ENCODE measurements at regions not wholly inside any gene's neighbourhood (a gene's known extent, or its start where the extent isn't known, plus 50 kb on each side); places are given as distances from the start of the nearest gene placed in this dataset.

- no peak overlapping the region for H3K4me3 ChIP-seq (ENCODE audit: low read length)
- Mint-ChIP-seq H3K4me1 (no peaks in the 10 kb centered on the region), H3K9me3 (peaks cover 0 to 5% (median 0%) of the 10 kb centered on the region in 11 donors), H3K27ac (no peak overlapping the region), H3K4me3 (no peak overlapping the region), H3K36me3 (peaks cover 0 to 3% (median 0%) of the 10 kb centered on the region in 5 donors), H3K27me3 (peaks cover 4 to 38% (median 5%) of the 10 kb centered on the region in 5 donors)
- H3K27me3 ChIP-seq (ENCODE audit: control insufficient read depth in 2 of 2, insufficient read depth in 2 of 2, low read length in 2 of 2) = no peaks in the 10 kb centered on the region
- POLR2A ChIA-PET = no interaction called here
- intact Hi-C loops (cut with micrococcal nuclease) = no loop called here
- CTCF ChIA-PET = no interaction called here
- H3K36me3 ChIP-seq (ENCODE audit: control insufficient read depth in 2 of 3, insufficient read depth in 3 of 3, low read length in 3 of 3) = no peaks in the 10 kb centered on the region
- ATAC-seq (no peak), DNase-seq (no peak)
- peaks cover 0 to 5% (median 0%) of the 10 kb centered on the region in 3 experiments for H3K9me3 ChIP-seq (ENCODE audit: control insufficient read depth in 2 of 3, low read length in 3 of 3)
- H3K4me1 ChIP-seq (ENCODE audit: control insufficient read depth in 2 of 2, insufficient read depth in 2 of 2, low read length in 2 of 2) = no peaks in the 10 kb centered on the region
- no peak overlapping the region for H3K27ac ChIP-seq (ENCODE audit: low read depth, low read length)
Observed at GRCh38 chr13:50724438-50724837, 119.1 kb downstream of the DLEU7 start.

- Mint-ChIP-seq H3K36me3 (peaks cover 0 to 4% (median under 1%) of the 10 kb centered on the region in 5 donors), H3K27ac (no peak overlapping the region), H3K4me1 (no peaks in the 10 kb centered on the region), H3K9me3 (peaks cover 0 to 5% (median 2%) of the 10 kb centered on the region in 11 donors), H3K27me3 (peaks cover 5 to 35% (median 8%) of the 10 kb centered on the region in 5 donors), H3K4me3 (no peak overlapping the region)
- Histone ChIP-seq H3K36me3 (ENCODE audit: control insufficient read depth in 2 of 3, insufficient read depth in 3 of 3, low read length in 3 of 3) (no peaks in the 10 kb centered on the region), H3K27ac (ENCODE audit: low read depth, low read length) (no peak overlapping the region), H3K9me3 (ENCODE audit: control insufficient read depth in 2 of 3, low read length in 3 of 3) (peaks cover 0 to 6% (median 0%) of the 10 kb centered on the region in 3 experiments), H3K4me3 (ENCODE audit: low read length) (no peak overlapping the region), H3K4me1 (ENCODE audit: control insufficient read depth in 2 of 2, insufficient read depth in 2 of 2, low read length in 2 of 2) (no peaks in the 10 kb centered on the region), H3K27me3 (ENCODE audit: control insufficient read depth in 2 of 2, insufficient read depth in 2 of 2, low read length in 2 of 2) (no peaks in the 10 kb centered on the region)
- DNase-seq = no peak
- POLR2A ChIA-PET = interaction anchor here (0.7 kb wide), 1 partner anchor 831 kb away, joined by 3 read pairs; no protein-coding TSS in a partner anchor
- ATAC-seq = no peak
- intact Hi-C loops (cut with micrococcal nuclease) = no loop called here
- CTCF ChIA-PET = no interaction called here
Observed at GRCh38 chr13:50724913-50725312, 118.6 kb downstream of the DLEU7 start.

GRCh38 chr13:50726164-50726563 lies 117.3 kb downstream of the DLEU7 start:
- H3K4me3 ChIP-seq (ENCODE audit: low read length) = no peak overlapping the region
- DNase-seq = no peak
- intact Hi-C loops (cut with micrococcal nuclease) = no loop called here
- Mint-ChIP-seq H3K36me3 (peaks cover 0 to 10% (median 3%) of the 10 kb centered on the region in 5 donors), H3K9me3 (peaks cover 0 to 16% (median 5%) of the 10 kb centered on the region in 11 donors), H3K27me3 (peaks cover 5 to 29% (median 11%) of the 10 kb centered on the region in 5 donors), H3K27ac (no peak overlapping the region), H3K4me1 (peaks cover 0 to 1% (median 0%) of the 10 kb centered on the region in 7 donors), H3K4me3 (no peak overlapping the region)
- H3K36me3 ChIP-seq (ENCODE audit: control insufficient read depth in 2 of 3, insufficient read depth in 3 of 3, low read length in 3 of 3) = no peaks in the 10 kb centered on the region
- no peak for ATAC-seq
- CTCF ChIA-PET = interaction anchor here (0.6 kb wide), 1 partner anchor 186 kb away, joined by 3 read pairs; no protein-coding TSS in a partner anchor
- POLR2A ChIA-PET = no interaction called here
- no peaks in the 10 kb centered on the region for H3K27me3 ChIP-seq (ENCODE audit: control insufficient read depth in 2 of 2, insufficient read depth in 2 of 2, low read length in 2 of 2)
- peaks cover 0 to 6% (median 0%) of the 10 kb centered on the region in 3 experiments for H3K9me3 ChIP-seq (ENCODE audit: control insufficient read depth in 2 of 3, low read length in 3 of 3)
- H3K27ac ChIP-seq (ENCODE audit: low read depth, low read length) = no peak overlapping the region
- H3K4me1 ChIP-seq (ENCODE audit: control insufficient read depth in 2 of 2, insufficient read depth in 2 of 2, low read length in 2 of 2) = no peaks in the 10 kb centered on the region

- intact Hi-C loops (cut with micrococcal nuclease) = no loop called here
- Mint-ChIP-seq H3K4me3 (no peak overlapping the region), H3K27ac (no peak overlapping the region), H3K4me1 (peaks cover 0 to 16% (median 0%) of the 10 kb centered on the region in 7 donors), H3K9me3 (peaks cover 2 to 20% (median 7%) of the 10 kb centered on the region in 11 donors), H3K27me3 (peaks cover 5 to 29% (median 19%) of the 10 kb centered on the region in 5 donors), H3K36me3 (peaks cover 0 to 12% (median 3%) of the 10 kb centered on the region in 5 donors)
- DNase-seq (no peak), ATAC-seq (no peak)
- ChIA-PET CTCF (no interaction called here), POLR2A (no interaction called here)
- Histone ChIP-seq H3K27me3 (ENCODE audit: control insufficient read depth in 2 of 2, insufficient read depth in 2 of 2, low read length in 2 of 2) (no peaks in the 10 kb centered on the region), H3K4me1 (ENCODE audit: control insufficient read depth in 2 of 2, insufficient read depth in 2 of 2, low read length in 2 of 2) (no peaks in the 10 kb centered on the region), H3K9me3 (ENCODE audit: control insufficient read depth in 2 of 3, low read length in 3 of 3) (peaks cover 0 to 6% (median 0%) of the 10 kb centered on the region in 3 experiments), H3K27ac (ENCODE audit: low read depth, low read length) (no peak overlapping the region), H3K36me3 (ENCODE audit: control insufficient read depth in 2 of 3, insufficient read depth in 3 of 3, low read length in 3 of 3) (no peaks in the 10 kb centered on the region), H3K4me3 (ENCODE audit: low read length) (no peak overlapping the region)
Observed at GRCh38 chr13:50729177-50729576, 114.3 kb downstream of the DLEU7 start.

GRCh38 chr13:50730496-50731351 lies 112.8 kb downstream of the DLEU7 start:
- H3K9me3 Mint-ChIP-seq = peaks cover 0 to 20% (median 5%) of the 10 kb centered on the region in 11 donors
- Histone ChIP-seq H3K27me3 (ENCODE audit: control insufficient read depth in 2 of 2, insufficient read depth in 2 of 2, low read length in 2 of 2) (no peaks in the 10 kb centered on the region), H3K36me3 (ENCODE audit: control insufficient read depth in 2 of 3, insufficient read depth in 3 of 3, low read length in 3 of 3) (no peaks in the 10 kb centered on the region), H3K4me3 (ENCODE audit: low read length) (no peak overlapping the region), H3K27ac (ENCODE audit: low read depth, low read length) (no peak overlapping the region), H3K4me1 (ENCODE audit: control insufficient read depth in 2 of 2, insufficient read depth in 2 of 2, low read length in 2 of 2) (no peaks in the 10 kb centered on the region), H3K9me3 (ENCODE audit: control insufficient read depth in 2 of 3, low read length in 3 of 3) (peaks cover 0 to 6% (median 0%) of the 10 kb centered on the region in 3 experiments)
- ATAC-seq (no peak), DNase-seq (no peak)
- POLR2A ChIA-PET = no interaction called here
- CTCF ChIA-PET = no interaction called here
- H3K27ac Mint-ChIP-seq = no peak overlapping the region
- H3K4me3 Mint-ChIP-seq = no peak overlapping the region
- H3K36me3 Mint-ChIP-seq = peaks cover 0 to 12% (median 3%) of the 10 kb centered on the region in 5 donors
- H3K4me1 Mint-ChIP-seq = peaks cover 0 to 16% (median 0%) of the 10 kb centered on the region in 7 donors
- intact Hi-C loops (cut with micrococcal nuclease) = no loop called here
- H3K27me3 Mint-ChIP-seq = peaks cover 0 to 27% (median 19%) of the 10 kb centered on the region in 5 donors

GRCh38 chr13:50731400-50731799 lies 112.1 kb downstream of the DLEU7 start:
- CTCF ChIA-PET = no interaction called here
- peak overlapping the region in 1 of 9 donors; percentile 58 for H3K27ac Mint-ChIP-seq
- peaks cover 0 to 25% (median 19%) of the 10 kb centered on the region in 5 donors for H3K27me3 Mint-ChIP-seq
- H3K4me3 Mint-ChIP-seq = no peak overlapping the region
- Histone ChIP-seq H3K9me3 (ENCODE audit: control insufficient read depth in 2 of 3, low read length in 3 of 3) (peaks cover 0 to 6% (median 0%) of the 10 kb centered on the region in 3 experiments), H3K4me3 (ENCODE audit: low read length) (no peak overlapping the region), H3K4me1 (ENCODE audit: control insufficient read depth in 2 of 2, insufficient read depth in 2 of 2, low read length in 2 of 2) (no peaks in the 10 kb centered on the region), H3K27ac (ENCODE audit: low read depth, low read length) (no peak overlapping the region), H3K27me3 (ENCODE audit: control insufficient read depth in 2 of 2, insufficient read depth in 2 of 2, low read length in 2 of 2) (no peaks in the 10 kb centered on the region), H3K36me3 (ENCODE audit: control insufficient read depth in 2 of 3, insufficient read depth in 3 of 3, low read length in 3 of 3) (no peaks in the 10 kb centered on the region)
- ATAC-seq = no peak
- intact Hi-C loops (cut with micrococcal nuclease) = no loop called here
- H3K36me3 Mint-ChIP-seq = peaks cover 0 to 12% (median 3%) of the 10 kb centered on the region in 5 donors
- H3K9me3 Mint-ChIP-seq = peaks cover 0 to 20% (median 5%) of the 10 kb centered on the region in 11 donors
- peaks cover 0 to 16% (median 0%) of the 10 kb centered on the region in 7 donors for H3K4me1 Mint-ChIP-seq
- POLR2A ChIA-PET = no interaction called here
- no peak for DNase-seq

Measured in naive thymus-derived CD4-positive, alpha-beta T cell (primary cell).